CD4-positive, alpha-beta memory T cell (primary cell): ENCODE measurements at regions not wholly inside any gene's neighbourhood (a gene's known extent, or its start where the extent isn't known, plus 50 kb on each side); places are given as distances from the start of the nearest gene placed in this dataset.

Experiments
- CTCF ChIA-PET: fragments of 350-600 bp; sonication (Branson Sonifier 250); formaldehyde crosslinking; loops from one replicate; lab custom pipeline; 2021; ENCODE audit warnings: inconsistent platforms; ENCODE audit not compliant: partially characterized antibody; lab: Charles Lee
- POLR2A ChIA-PET: fragments of 350-600 bp; sonication (Branson Sonifier 250); formaldehyde crosslinking; loops from one replicate; lab custom pipeline; 2021; ENCODE audit not compliant: partially characterized antibody; lab: Charles Lee
- DNase-seq, 5 donors: peaks; one replicate each; pipeline versions ENCODE4 v3.0.0 to v3.0.0-alpha.2; 2020 to 2022; ENCODE audit warnings: mixed read lengths in 1 of 5
- H3K27ac ChIP-seq: one replicate; pipeline ENCODE4 v1.7.0; 2013; ENCODE audit warnings: low read depth, low read length
- H3K27me3 ChIP-seq: 2 replicates; pipeline ENCODE4 v1.7.0; 2013; ENCODE audit warnings: mild to moderate bottlenecking, low read length, moderate library complexity; ENCODE audit not compliant: insufficient read depth
- H3K36me3 ChIP-seq: 2 replicates; pipeline ENCODE4 v1.7.0; 2013; ENCODE audit warnings: mild to moderate bottlenecking, low read length, moderate library complexity; ENCODE audit not compliant: insufficient read depth
- H3K4me1 ChIP-seq: 2 replicates; pipeline ENCODE4 v1.7.0; 2013; ENCODE audit warnings: mild to moderate bottlenecking, low read length, moderate library complexity; ENCODE audit not compliant: insufficient read depth
- H3K4me3 ChIP-seq, 2 donors: one replicate each; pipeline ENCODE4 v1.7.0; 2013; ENCODE audit warnings: low read length in 2 of 2, mild to moderate bottlenecking in 1 of 2
- H3K9me3 ChIP-seq, 2 donors: one replicate each; pipeline ENCODE4 v1.7.0; 2013; ENCODE audit warnings: low read length in 2 of 2, control low read depth in 1 of 2; ENCODE audit not compliant: control insufficient read depth in 1 of 2
- H3K27ac Mint-ChIP-seq, 7 donors: one replicate each; pipeline ENCODE4 v1.8.0; 2020 to 2021; ENCODE audit warnings: mixed read lengths in 7 of 7, mild to moderate bottlenecking in 6 of 7, inconsistent platforms in 3 of 7, moderate library complexity in 3 of 7
- H3K27me3 Mint-ChIP-seq, 2 donors: one replicate each; pipeline ENCODE4 v1.8.0; 2020 to 2021; ENCODE audit warnings: mixed read lengths in 2 of 2
- H3K36me3 Mint-ChIP-seq, 2 donors: one replicate each; pipeline ENCODE4 v1.8.0; 2020 to 2021; ENCODE audit warnings: mixed read lengths in 2 of 2, inconsistent platforms in 1 of 2, mild to moderate bottlenecking in 1 of 2
- H3K4me1 Mint-ChIP-seq, 4 donors: one replicate each; pipeline ENCODE4 v1.8.0; 2020 to 2021; ENCODE audit warnings: mixed read lengths in 4 of 4, mild to moderate bottlenecking in 1 of 4
- H3K4me3 Mint-ChIP-seq, 8 donors: one replicate each; pipeline ENCODE4 v1.8.0; 2020 to 2021; ENCODE audit warnings: mixed read lengths in 8 of 8, mild to moderate bottlenecking in 7 of 8, moderate library complexity in 6 of 8, inconsistent platforms in 3 of 8
- H3K9me3 Mint-ChIP-seq, 8 donors: one replicate each; pipeline ENCODE4 v1.8.0; 2020 to 2021; ENCODE audit warnings: mixed read lengths in 8 of 8, mild to moderate bottlenecking in 5 of 8, inconsistent platforms in 3 of 8, moderate library complexity in 1 of 8
- intact Hi-C: fragments of 100-400 bp; cut with micrococcal nuclease; formaldehyde crosslinking; loops from one replicate; pipeline ENCODE4 v1.15.1; 2023

DNA sequence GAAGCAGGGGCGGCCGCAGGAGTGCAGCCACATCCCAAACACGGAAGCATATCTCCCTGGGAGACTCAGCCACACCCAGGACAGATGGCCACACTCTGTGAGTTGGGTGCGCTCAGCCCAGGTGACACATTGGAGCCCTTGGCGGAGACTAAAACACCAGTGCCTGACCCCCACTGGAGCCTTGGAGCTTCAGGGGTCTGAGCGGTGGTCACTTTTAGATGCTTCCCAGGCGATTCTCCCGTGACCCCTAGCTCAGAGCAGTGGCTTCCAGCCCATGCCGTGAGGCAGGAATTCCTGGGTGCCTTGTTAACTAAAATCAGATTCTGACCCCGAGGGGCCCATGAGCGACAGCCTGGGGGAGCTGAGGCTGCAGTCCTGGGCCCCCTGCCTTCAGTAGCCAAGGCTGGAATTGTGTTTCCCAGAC is 54.5 kb downstream of the PLXNA1 start:
- peaks cover 0 to 7% of the 10 kb centered on the region in 2 donors for H3K36me3 Mint-ChIP-seq
- H3K4me3 ChIP-seq: no peak overlapping the region
- H3K9me3 Mint-ChIP-seq: no peaks in the 10 kb centered on the region
- ChIA-PET CTCF (interaction anchor here (0.5 kb wide), 1 partner anchor 990 kb away, joined by 3 read pairs; no protein-coding TSS in a partner anchor), POLR2A (no interaction called here)
- peaks cover 1 to 2% of the 10 kb centered on the region in 2 donors for H3K27me3 Mint-ChIP-seq
- H3K27me3 ChIP-seq: no peaks in the 10 kb centered on the region
- no peak overlapping the region for H3K27ac Mint-ChIP-seq
- H3K36me3 ChIP-seq: no peaks in the 10 kb centered on the region
- H3K4me3 Mint-ChIP-seq: no peak overlapping the region
- no peak overlapping the region for H3K27ac ChIP-seq
- no peaks in the 10 kb centered on the region for H3K4me1 Mint-ChIP-seq
- no peaks in the 10 kb centered on the region for H3K4me1 ChIP-seq
- DNase-seq: no peak
- H3K9me3 ChIP-seq: no peaks in the 10 kb centered on the region
- intact Hi-C loops: no loop called here

DNA sequence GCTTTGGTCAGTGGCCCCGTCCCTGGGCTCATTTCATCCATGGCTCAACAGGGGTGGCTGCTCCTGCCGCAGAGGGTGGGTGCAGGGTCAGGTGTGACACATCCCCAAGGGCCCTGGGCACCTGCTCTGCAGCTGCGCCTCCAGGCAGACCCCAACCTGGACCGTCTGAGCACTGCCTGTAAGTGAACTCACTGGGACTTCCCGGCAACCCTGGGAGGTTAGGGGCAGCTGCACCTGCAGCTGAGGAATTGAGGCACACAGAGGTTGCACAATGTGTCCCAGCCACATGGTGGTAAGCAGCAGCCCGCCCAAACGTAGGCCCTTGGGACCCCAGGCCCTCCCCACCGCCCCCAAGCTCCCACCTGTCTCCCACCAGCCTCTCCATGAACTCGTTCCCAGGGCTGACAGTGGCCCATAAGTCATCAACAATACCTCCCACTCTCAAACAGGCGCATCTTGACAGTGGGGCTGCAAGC is 55.1 kb downstream of the PLXNA1 start:
- no peaks in the 10 kb centered on the region for H3K27me3 ChIP-seq
- H3K4me3 ChIP-seq: no peak overlapping the region
- DNase-seq: no peak
- H3K27me3 Mint-ChIP-seq: peaks cover 1 to 2% of the 10 kb centered on the region in 2 donors
- CTCF ChIA-PET: no interaction called here
- peaks cover 0 to 6% of the 10 kb centered on the region in 2 donors for H3K36me3 Mint-ChIP-seq
- H3K27ac Mint-ChIP-seq: no peak overlapping the region
- no peak overlapping the region for H3K27ac ChIP-seq
- H3K9me3 ChIP-seq: no peaks in the 10 kb centered on the region
- no peaks in the 10 kb centered on the region for H3K4me1 Mint-ChIP-seq
- no peaks in the 10 kb centered on the region for H3K9me3 Mint-ChIP-seq
- POLR2A ChIA-PET: no interaction called here
- H3K4me3 Mint-ChIP-seq: no peak overlapping the region
- H3K36me3 ChIP-seq: no peaks in the 10 kb centered on the region
- no peaks in the 10 kb centered on the region for H3K4me1 ChIP-seq
- intact Hi-C loops: no loop called here

DNA sequence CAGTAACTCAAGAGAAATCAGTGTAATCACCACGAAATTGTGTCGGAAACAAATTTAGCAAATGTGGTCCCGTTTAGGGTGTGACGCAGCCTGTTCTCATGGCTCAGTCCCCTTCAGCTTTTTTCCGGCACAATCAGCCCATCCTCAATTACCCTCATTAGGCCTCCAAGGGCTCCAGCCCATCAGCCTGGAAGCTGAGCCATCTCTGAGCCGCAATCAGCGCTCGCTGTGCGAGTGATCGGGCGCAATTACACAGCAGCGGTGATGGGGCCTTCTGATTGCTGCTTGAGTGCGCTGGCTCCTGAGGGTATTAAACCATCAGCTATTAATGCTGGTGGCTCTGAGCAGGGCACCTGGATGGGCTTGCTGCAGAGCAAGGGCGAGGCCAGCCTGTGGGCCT is 55.6 kb downstream of the PLXNA1 start:
- no peak for DNase-seq
- Mint-ChIP-seq H3K27me3 (peaks cover 1 to 2% of the 10 kb centered on the region in 2 donors), H3K4me3 (no peak overlapping the region), H3K27ac (no peak overlapping the region), H3K4me1 (no peaks in the 10 kb centered on the region), H3K36me3 (peaks cover 0 to 3% of the 10 kb centered on the region in 2 donors), H3K9me3 (no peaks in the 10 kb centered on the region)
- Histone ChIP-seq H3K36me3 (no peaks in the 10 kb centered on the region), H3K4me1 (no peaks in the 10 kb centered on the region), H3K9me3 (no peaks in the 10 kb centered on the region), H3K27ac (no peak overlapping the region), H3K27me3 (no peaks in the 10 kb centered on the region), H3K4me3 (no peak overlapping the region)
- ChIA-PET POLR2A (no interaction called here), CTCF (no interaction called here)
- intact Hi-C loops: no loop called here

DNA sequence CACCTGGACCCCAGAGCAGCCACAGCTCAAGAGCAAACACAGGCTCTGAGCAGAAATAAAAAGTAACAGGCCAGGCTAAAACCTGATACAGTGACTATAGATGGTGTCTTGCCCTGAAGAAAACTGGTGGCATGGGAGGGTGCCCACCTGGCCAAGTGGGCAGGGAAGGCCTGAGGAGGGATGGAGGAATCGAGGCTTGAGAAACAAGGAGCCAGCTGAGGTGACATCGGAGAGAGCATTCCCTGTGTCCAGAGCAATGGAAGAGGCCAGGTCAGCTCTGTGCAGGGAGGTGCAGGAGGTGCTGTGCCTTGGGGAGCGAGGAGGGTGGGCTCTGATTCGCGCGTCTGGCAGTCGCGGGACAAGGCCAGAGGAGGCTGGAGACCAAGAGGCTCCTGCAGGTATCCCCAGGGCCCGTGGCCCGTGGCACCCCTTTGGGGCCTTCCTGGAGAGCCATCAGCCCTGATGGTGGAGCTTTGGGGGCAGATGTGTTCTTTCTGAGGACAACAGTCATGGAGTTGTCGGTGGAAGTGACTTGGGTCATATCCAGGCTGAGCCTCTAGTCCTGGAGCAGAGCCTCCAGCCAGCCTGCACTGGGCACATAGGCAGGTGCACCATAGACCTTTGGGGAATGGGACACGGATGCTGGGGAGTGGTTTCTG is 56.1 kb downstream of the PLXNA1 start:
- intact Hi-C loops: no loop called here
- peak overlapping the region in 1 of 7 donors; percentile 25 for H3K27ac Mint-ChIP-seq
- POLR2A ChIA-PET: no interaction called here
- Histone ChIP-seq H3K4me1 (no peaks in the 10 kb centered on the region), H3K36me3 (no peaks in the 10 kb centered on the region), H3K27me3 (no peaks in the 10 kb centered on the region), H3K9me3 (no peaks in the 10 kb centered on the region), H3K27ac (no peak overlapping the region), H3K4me3 (no peak overlapping the region)
- DNase-seq: no peak
- H3K36me3 Mint-ChIP-seq: peaks cover 0 to 3% of the 10 kb centered on the region in 2 donors
- peaks cover 1 to 2% of the 10 kb centered on the region in 2 donors for H3K27me3 Mint-ChIP-seq
- CTCF ChIA-PET: no interaction called here
- no peaks in the 10 kb centered on the region for H3K9me3 Mint-ChIP-seq
- H3K4me3 Mint-ChIP-seq: peak overlapping the region in 1 of 8 donors; percentile 51
- no peaks in the 10 kb centered on the region for H3K4me1 Mint-ChIP-seq

DNA sequence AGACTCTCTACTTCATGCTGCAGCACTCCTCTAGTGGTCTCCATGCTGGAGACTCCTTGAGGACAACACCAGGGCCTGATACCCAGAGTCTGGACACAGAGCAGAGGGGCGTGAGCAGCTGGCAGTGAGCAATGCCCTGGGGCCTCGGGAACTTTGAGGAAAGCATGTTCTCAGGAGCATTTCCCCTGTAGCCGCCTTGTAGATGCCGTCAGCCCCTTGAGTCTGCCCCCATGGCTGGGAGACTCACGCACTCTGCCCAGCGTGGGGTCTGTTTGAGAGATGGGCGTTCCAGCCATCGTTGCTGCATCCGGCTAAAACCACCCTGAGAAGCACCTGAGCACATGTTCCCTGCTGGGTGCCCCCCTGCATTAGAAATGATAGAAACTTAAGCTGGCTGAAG is 56.8 kb downstream of the PLXNA1 start:
- ChIA-PET POLR2A (no interaction called here), CTCF (no interaction called here)
- intact Hi-C loops: no loop called here
- Mint-ChIP-seq H3K4me1 (no peaks in the 10 kb centered on the region), H3K36me3 (peaks cover 0 to 3% of the 10 kb centered on the region in 2 donors), H3K27ac (no peak overlapping the region), H3K27me3 (peaks cover 1 to 2% of the 10 kb centered on the region in 2 donors), H3K9me3 (no peaks in the 10 kb centered on the region), H3K4me3 (no peak overlapping the region)
- Histone ChIP-seq H3K36me3 (no peaks in the 10 kb centered on the region), H3K4me3 (no peak overlapping the region), H3K27ac (no peak overlapping the region), H3K27me3 (no peaks in the 10 kb centered on the region), H3K4me1 (no peaks in the 10 kb centered on the region), H3K9me3 (no peaks in the 10 kb centered on the region)
- no peak for DNase-seq

DNA sequence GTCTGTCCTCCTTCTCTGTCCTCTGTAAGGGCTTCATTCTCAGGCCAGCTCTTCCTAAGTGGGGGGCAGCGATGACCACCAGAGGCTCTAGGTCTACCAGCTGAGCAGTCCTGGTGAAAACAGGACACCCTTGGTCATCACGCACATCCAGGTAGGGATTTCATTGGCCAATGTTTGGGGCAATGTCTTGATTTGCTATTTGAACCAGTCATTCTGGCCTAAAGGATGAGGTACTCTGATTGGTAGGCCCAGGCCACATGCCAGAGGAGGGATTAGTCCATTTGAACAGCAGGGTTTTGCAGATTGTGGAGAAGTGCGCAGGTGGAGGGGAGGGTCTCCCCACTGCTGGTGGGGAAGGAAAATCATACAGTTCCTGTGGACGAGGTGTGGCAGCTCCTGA is 57.3 kb downstream of the PLXNA1 start:
- Mint-ChIP-seq H3K4me1 (no peaks in the 10 kb centered on the region), H3K36me3 (no peaks in the 10 kb centered on the region), H3K27me3 (peaks cover 1 to 2% of the 10 kb centered on the region in 2 donors), H3K27ac (no peak overlapping the region), H3K4me3 (no peak overlapping the region), H3K9me3 (no peaks in the 10 kb centered on the region)
- ChIA-PET CTCF (no interaction called here), POLR2A (no interaction called here)
- no peak overlapping the region for H3K4me3 ChIP-seq
- intact Hi-C loops: no loop called here
- H3K9me3 ChIP-seq: no peaks in the 10 kb centered on the region
- no peaks in the 10 kb centered on the region for H3K36me3 ChIP-seq
- DNase-seq: no peak
- no peak overlapping the region for H3K27ac ChIP-seq
- H3K4me1 ChIP-seq: no peaks in the 10 kb centered on the region
- no peaks in the 10 kb centered on the region for H3K27me3 ChIP-seq

DNA sequence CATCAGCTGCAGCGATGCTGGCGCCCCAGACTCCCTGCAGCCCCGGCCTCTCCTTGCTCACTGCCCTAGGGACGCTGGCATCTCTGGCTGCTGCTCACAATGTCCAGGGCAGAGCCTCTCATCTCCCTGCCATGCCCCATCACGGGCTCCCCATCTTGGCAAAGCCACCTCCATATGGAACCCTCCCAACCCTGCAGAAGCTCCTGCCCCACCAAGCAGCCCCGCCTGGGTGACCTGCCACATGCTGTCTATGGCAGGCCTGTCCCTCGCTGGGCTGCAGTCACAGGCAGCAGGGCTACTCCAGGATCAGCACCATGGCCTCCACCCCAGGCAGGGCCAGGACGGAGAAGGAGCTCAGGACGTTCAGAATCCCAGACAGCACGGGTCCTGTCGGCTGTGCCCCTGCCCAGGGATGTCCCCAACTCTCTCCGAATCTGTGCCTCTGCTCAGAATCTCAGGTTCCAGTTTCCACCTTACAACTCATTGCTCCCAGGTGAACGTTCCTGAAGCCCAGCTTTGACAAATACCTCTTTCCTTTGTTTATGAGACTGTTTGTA is 58.4 kb downstream of the PLXNA1 start:
- no peaks in the 10 kb centered on the region for H3K36me3 Mint-ChIP-seq
- Histone ChIP-seq H3K27ac (no peak overlapping the region), H3K4me3 (no peak overlapping the region), H3K4me1 (no peaks in the 10 kb centered on the region), H3K9me3 (no peaks in the 10 kb centered on the region), H3K36me3 (no peaks in the 10 kb centered on the region), H3K27me3 (no peaks in the 10 kb centered on the region)
- H3K4me3 Mint-ChIP-seq: no peak overlapping the region
- no peak for DNase-seq
- no peak overlapping the region for H3K27ac Mint-ChIP-seq
- H3K9me3 Mint-ChIP-seq: no peaks in the 10 kb centered on the region
- ChIA-PET CTCF (no interaction called here), POLR2A (no interaction called here)
- no peaks in the 10 kb centered on the region for H3K4me1 Mint-ChIP-seq
- peaks cover 1 to 4% of the 10 kb centered on the region in 2 donors for H3K27me3 Mint-ChIP-seq
- intact Hi-C loops: no loop called here
